Gastrocnemius medialis (tissue), 4 donors: ENCODE measurements at regions not wholly inside any gene's neighbourhood (a gene's known extent, or its start where the extent isn't known, plus 50 kb on each side); places are given as distances from the start of the nearest gene placed in this dataset.

Experiments used
- ATAC-seq, 2 donors: fragments of 150-250 bp; one replicate each; pipeline ENCODE4 v1.9.1; 2016
- DNase-seq, 2 donors: peaks; one replicate each; pipeline ENCODE4 v3.0.0-alpha.2; 2019
- H3K27ac ChIP-seq, 4 donors: fragments of 200-600 bp; sonication (generic); 1 replicate in 1 of 4; 2 replicates in 3 of 4; pipeline ENCODE4 v1.5.1; 2016 to 2018; ENCODE audit warnings: mild to moderate bottlenecking in 2 of 4, moderate library complexity in 1 of 4
- H3K27me3 ChIP-seq, 3 donors: fragments of 200-600 bp; sonication (generic) in 2 of 3; 1 replicate in 1 of 3; 2 replicates in 2 of 3; pipeline versions ENCODE4 v1.5.1 to v1.6.0; 2016 to 2019; ENCODE audit warnings: mild to moderate bottlenecking in 1 of 3, moderate library complexity in 1 of 3
- H3K36me3 ChIP-seq, 2 donors: fragments of 200-600 bp; sonication (generic) in 1 of 2; one replicate each; pipeline ENCODE4 v1.5.1; 2017 to 2018
- H3K4me1 ChIP-seq, 2 donors: fragments of 200-600 bp; sonication (generic) in 1 of 2; one replicate each; pipeline ENCODE4 v1.5.1; 2016 to 2017; ENCODE audit warnings: mild to moderate bottlenecking in 2 of 2
- H3K4me3 ChIP-seq, 4 donors: fragments of 200-600 bp; sonication (generic) in 3 of 4; 1 replicate in 1 of 4; 2 replicates in 3 of 4; pipeline ENCODE4 v1.5.1; 2016 to 2019; ENCODE audit warnings: mild to moderate bottlenecking in 2 of 4
- H3K9me3 ChIP-seq, 3 donors: fragments of 200-600 bp; sonication (generic) in 2 of 3; 1 replicate in 1 of 3; 2 replicates in 2 of 3; pipeline ENCODE4 v1.5.1; 2016 to 2019
- CTCF ChIP-seq, 5 experiments: fragments of 450-650 bp in 3 of 5; fragments of 200-600 bp in 2 of 5; sonication (generic) in 2 of 5; IDR thresholded peaks in 4 of 5; conservative IDR thresholded peaks in 1 of 5; 1 replicate in 4 of 5; 2 replicates in 1 of 5; pipeline ENCODE4 v1.5.1; 2016 to 2019; ENCODE audit warnings: antibody characterized with exemption in 5 of 5, mild to moderate bottlenecking in 3 of 5, moderate library complexity in 3 of 5
- POLR2A ChIP-seq, 2 donors: fragments of 450-650 bp; IDR thresholded peaks; one replicate each; pipeline ENCODE4 v1.6.1; 2017; ENCODE audit warnings: antibody characterized with exemption in 2 of 2, mild to moderate bottlenecking in 2 of 2, moderate library complexity in 2 of 2
- in situ Hi-C, 4 donors: fragments of 200-750 bp; cut with MboI; loops; one replicate each; pipeline versions ENCODE4 v1.15.0 to v1.8.0; 2017; ENCODE audit warnings: low sequenced_read_pairs in 4 of 4
- intact Hi-C: fragments of 100-400 bp; cut with DNase I; formaldehyde crosslinking; loops from one replicate; pipeline ENCODE4 v1.15.1; 2023; ENCODE audit warnings: low total_unique reads

- intact Hi-C loops (no loop called here), in situ Hi-C loops (no loop called here)
- Histone ChIP-seq H3K9me3 (no peaks in the 10 kb centered on the region), H3K27ac (no peak overlapping the region), H3K4me1 (no peaks in the 10 kb centered on the region), H3K4me3 (no peak overlapping the region), H3K36me3 (no peaks in the 10 kb centered on the region), H3K27me3 (no peaks in the 10 kb centered on the region)
- DNase-seq (no peak), ATAC-seq (no peak)
- TF ChIP-seq POLR2A (IDR thresholded peaks at IDR 0.05) (no peak), CTCF (IDR thresholded peaks at IDR 0.05 in 4 of 5, conservative IDR thresholded peaks at IDR 0.05 in 1 of 5) (no peak)
Observed at GRCh38 chr2:146209842-146210275, 1635.0 kb upstream of the ACVR2A start.

GRCh38 chr2:146207901-146208300, 1636.9 kb upstream of the ACVR2A start:
- no peaks in the 10 kb centered on the region for H3K36me3 ChIP-seq
- intact Hi-C loops (no loop called here), in situ Hi-C loops (no loop called here)
- H3K27ac ChIP-seq, result no peak overlapping the region
- no peaks in the 10 kb centered on the region for H3K9me3 ChIP-seq
- H3K4me3 ChIP-seq, result no peak overlapping the region
- TF ChIP-seq CTCF (IDR thresholded peaks at IDR 0.05 in 4 of 5, conservative IDR thresholded peaks at IDR 0.05 in 1 of 5) (no peak), POLR2A (IDR thresholded peaks at IDR 0.05) (no peak)
- H3K4me1 ChIP-seq, result no peaks in the 10 kb centered on the region
- ATAC-seq (no peak), DNase-seq (no peak)
- H3K27me3 ChIP-seq, result no peaks in the 10 kb centered on the region

GRCh38 chr2:146207417-146207816, 1637.4 kb upstream of the ACVR2A start:
- no peaks in the 10 kb centered on the region for H3K27me3 ChIP-seq

GRCh38 chr2:146203064-146203624, 1641.7 kb upstream of the ACVR2A start:
- no peak for ATAC-seq
- intact Hi-C loops (no loop called here), in situ Hi-C loops (no loop called here)
- Histone ChIP-seq H3K36me3 (no peaks in the 10 kb centered on the region), H3K4me3 (no peak overlapping the region), H3K4me1 (no peaks in the 10 kb centered on the region), H3K27me3 (no peaks in the 10 kb centered on the region), H3K9me3 (no peaks in the 10 kb centered on the region), H3K27ac (no peak overlapping the region)
- TF ChIP-seq POLR2A (IDR thresholded peaks at IDR 0.05) (no peak), CTCF (IDR thresholded peaks at IDR 0.05 in 4 of 5, conservative IDR thresholded peaks at IDR 0.05 in 1 of 5) (no peak)
- no peak for DNase-seq

More at GRCh38 chr2:146207417-146207816, 1637.4 kb upstream of the ACVR2A start:
- intact Hi-C loops (no loop called here), in situ Hi-C loops (no loop called here)
- no peaks in the 10 kb centered on the region for H3K36me3 ChIP-seq
- ATAC-seq (no peak), DNase-seq (no peak)
- H3K4me1 ChIP-seq, result no peaks in the 10 kb centered on the region
- H3K27ac ChIP-seq, result no peak overlapping the region
- no peak overlapping the region for H3K4me3 ChIP-seq
- H3K9me3 ChIP-seq, result no peaks in the 10 kb centered on the region
- TF ChIP-seq POLR2A (IDR thresholded peaks at IDR 0.05) (no peak), CTCF (IDR thresholded peaks at IDR 0.05 in 4 of 5, conservative IDR thresholded peaks at IDR 0.05 in 1 of 5) (no peak)

- intact Hi-C loops (no loop called here), in situ Hi-C loops (no loop called here)
- no peak for DNase-seq
Observed at GRCh38 chr2:146193619-146194018, 1651.2 kb upstream of the ACVR2A start.

More at GRCh38 chr2:146193619-146194018, 1651.2 kb upstream of the ACVR2A start:
- TF ChIP-seq CTCF (IDR thresholded peaks at IDR 0.05 in 4 of 5, conservative IDR thresholded peaks at IDR 0.05 in 1 of 5) (no peak), POLR2A (IDR thresholded peaks at IDR 0.05) (no peak)
- ATAC-seq, result no peak
- H3K4me1 ChIP-seq, result no peaks in the 10 kb centered on the region
- no peaks in the 10 kb centered on the region for H3K27me3 ChIP-seq
- no peaks in the 10 kb centered on the region for H3K36me3 ChIP-seq
- H3K4me3 ChIP-seq, result no peak overlapping the region
- no peaks in the 10 kb centered on the region for H3K9me3 ChIP-seq
- no peak overlapping the region for H3K27ac ChIP-seq
